Peyer's patch (tissue), 4 donors: ENCODE measurements at regions not wholly inside any gene's neighbourhood (a gene's known extent, or its start where the extent isn't known, plus 50 kb on each side); places are given as distances from the start of the nearest gene placed in this dataset.
"Not testable (repeated sequence)": the region's sequence is repeated elsewhere in the genome, so short reads cannot be mapped to it uniquely, and the experiment has no call there.

Experiments used
- DNase-seq, 3 donors: peaks; one replicate each; pipeline ENCODE4 v3.0.0-alpha.2; 2017 to 2019
- H3K27ac ChIP-seq, 4 donors: fragments of 200-600 bp; sonication (generic); one replicate each; pipeline ENCODE4 v1.5.1; 2016 to 2019
- H3K27me3 ChIP-seq, 2 donors: fragments of 200-600 bp; sonication (generic); one replicate each; pipeline ENCODE4 v1.5.1; 2019
- H3K36me3 ChIP-seq, 3 donors: fragments of 200-600 bp; sonication (generic); one replicate each; pipeline ENCODE4 v1.5.1; 2016 to 2019
- H3K4me1 ChIP-seq, 4 donors: fragments of 200-600 bp; sonication (generic); one replicate each; pipeline ENCODE4 v1.5.1; 2016 to 2019
- H3K4me3 ChIP-seq, 4 donors: fragments of 200-600 bp; sonication (generic); 1 replicate in 3 of 4; 2 replicates in 1 of 4; pipeline ENCODE4 v1.5.1; 2016 to 2019; ENCODE audit warnings: mild to moderate bottlenecking in 1 of 4
- H3K9me3 ChIP-seq, 4 donors: fragments of 200-600 bp; sonication (generic); one replicate each; pipeline ENCODE4 v1.5.1; 2016 to 2019; ENCODE audit warnings: mild to moderate bottlenecking in 1 of 4
- CTCF ChIP-seq, 6 experiments: fragments of 450-650 bp in 4 of 6; fragments of 200-600 bp in 2 of 6; sonication (generic) in 1 of 6; IDR thresholded peaks; one replicate each; pipeline ENCODE4 v1.5.1; 2017 to 2019; ENCODE audit warnings: antibody characterized with exemption in 6 of 6, mild to moderate bottlenecking in 3 of 6, moderate library complexity in 1 of 6
- POLR2A ChIP-seq, 2 donors: fragments of 450-650 bp; IDR thresholded peaks; one replicate each; pipeline ENCODE4 v1.5.1; 2017; ENCODE audit warnings: antibody characterized with exemption in 2 of 2, mild to moderate bottlenecking in 2 of 2, moderate library complexity in 2 of 2

GRCh38 chr1:222054416-222054815, 312.5 kb upstream of the DUSP10 start:
- TF ChIP-seq CTCF (IDR thresholded peaks at IDR 0.05) (no peak), POLR2A (IDR thresholded peaks at IDR 0.05) (no peak)
- Histone ChIP-seq H3K9me3 (no peaks in the 10 kb centered on the region), H3K4me3 (no peak overlapping the region), H3K27me3 (no peaks in the 10 kb centered on the region), H3K4me1 (no peaks in the 10 kb centered on the region), H3K27ac (no peak overlapping the region), H3K36me3 (no peaks in the 10 kb centered on the region)
- DNase-seq, result no peak

- Histone ChIP-seq H3K27me3 (no peaks in the 10 kb centered on the region), H3K9me3 (no peaks in the 10 kb centered on the region), H3K27ac (no peak overlapping the region), H3K4me3 (no peak overlapping the region), H3K4me1 (no peaks in the 10 kb centered on the region), H3K36me3 (no peaks in the 10 kb centered on the region)
- no peak for DNase-seq
- no peak for TF ChIP-seq CTCF (IDR thresholded peaks at IDR 0.05)
- no peak for TF ChIP-seq POLR2A (IDR thresholded peaks at IDR 0.05)
These were observed 312.0 kb upstream of the DUSP10 start for GRCh38 chr1:222053790-222054294.

- not testable (repeated sequence) for H3K27me3 ChIP-seq, DNase-seq, H3K27ac ChIP-seq, H3K9me3 ChIP-seq, H3K36me3 ChIP-seq, H3K4me1 ChIP-seq, H3K4me3 ChIP-seq
These were observed 309.4 kb upstream of the DUSP10 start for GRCh38 chr1:222051311-222051710.

GRCh38 chr1:222049661-222050060, 307.8 kb upstream of the DUSP10 start:
- H3K4me3 ChIP-seq, H3K27me3 ChIP-seq, H3K27ac ChIP-seq, H3K36me3 ChIP-seq, DNase-seq, H3K4me1 ChIP-seq, H3K9me3 ChIP-seq: not testable (repeated sequence)

- no peaks in the 10 kb centered on the region for H3K36me3 ChIP-seq
- H3K27ac ChIP-seq, result no peak overlapping the region
- H3K27me3 ChIP-seq, result no peaks in the 10 kb centered on the region
- DNase-seq, result no peak
- no peak overlapping the region for H3K4me3 ChIP-seq
- no peak for TF ChIP-seq CTCF (IDR thresholded peaks at IDR 0.05)
- H3K4me1 ChIP-seq, result no peaks in the 10 kb centered on the region
- H3K9me3 ChIP-seq, result no peaks in the 10 kb centered on the region
These were observed 307.3 kb upstream of the DUSP10 start for GRCh38 chr1:222049176-222049575.

- H3K27me3 ChIP-seq, result no peaks in the 10 kb centered on the region
- no peaks in the 10 kb centered on the region for H3K36me3 ChIP-seq
- no peak for DNase-seq
- no peaks in the 10 kb centered on the region for H3K9me3 ChIP-seq
- H3K4me3 ChIP-seq, result no peak overlapping the region
- no peak for TF ChIP-seq POLR2A (IDR thresholded peaks at IDR 0.05)
- TF ChIP-seq CTCF (IDR thresholded peaks at IDR 0.05), result no peak
- no peaks in the 10 kb centered on the region for H3K4me1 ChIP-seq
- no peak overlapping the region for H3K27ac ChIP-seq
These were observed 306.3 kb upstream of the DUSP10 start for GRCh38 chr1:222048094-222048595.

- no peaks in the 10 kb centered on the region for H3K27me3 ChIP-seq
- H3K9me3 ChIP-seq, result no peaks in the 10 kb centered on the region
- H3K27ac ChIP-seq, result no peak overlapping the region
- H3K36me3 ChIP-seq, result no peaks in the 10 kb centered on the region
- no peaks in the 10 kb centered on the region for H3K4me1 ChIP-seq
- no peak for DNase-seq
- TF ChIP-seq POLR2A (IDR thresholded peaks at IDR 0.05) (no peak), CTCF (IDR thresholded peaks at IDR 0.05) (no peak)
- H3K4me3 ChIP-seq, result no peak overlapping the region
These were observed 305.5 kb upstream of the DUSP10 start for GRCh38 chr1:222047366-222047765.
